IPS-NIHi11 (cell line): ENCODE measurements at regions not wholly inside any gene's neighbourhood (a gene's known extent, or its start where the extent isn't known, plus 50 kb on each side); places are given as distances from the start of the nearest gene placed in this dataset.
A peak's percentile ranks its signal among the peaks of the same experiment; 100 is the strongest.

Source experiments
- DNase-seq: peaks from one replicate; pipeline ENCODE4 v3.0.0; 2012; ENCODE audit warnings: mixed read lengths, low spot score

DNA sequence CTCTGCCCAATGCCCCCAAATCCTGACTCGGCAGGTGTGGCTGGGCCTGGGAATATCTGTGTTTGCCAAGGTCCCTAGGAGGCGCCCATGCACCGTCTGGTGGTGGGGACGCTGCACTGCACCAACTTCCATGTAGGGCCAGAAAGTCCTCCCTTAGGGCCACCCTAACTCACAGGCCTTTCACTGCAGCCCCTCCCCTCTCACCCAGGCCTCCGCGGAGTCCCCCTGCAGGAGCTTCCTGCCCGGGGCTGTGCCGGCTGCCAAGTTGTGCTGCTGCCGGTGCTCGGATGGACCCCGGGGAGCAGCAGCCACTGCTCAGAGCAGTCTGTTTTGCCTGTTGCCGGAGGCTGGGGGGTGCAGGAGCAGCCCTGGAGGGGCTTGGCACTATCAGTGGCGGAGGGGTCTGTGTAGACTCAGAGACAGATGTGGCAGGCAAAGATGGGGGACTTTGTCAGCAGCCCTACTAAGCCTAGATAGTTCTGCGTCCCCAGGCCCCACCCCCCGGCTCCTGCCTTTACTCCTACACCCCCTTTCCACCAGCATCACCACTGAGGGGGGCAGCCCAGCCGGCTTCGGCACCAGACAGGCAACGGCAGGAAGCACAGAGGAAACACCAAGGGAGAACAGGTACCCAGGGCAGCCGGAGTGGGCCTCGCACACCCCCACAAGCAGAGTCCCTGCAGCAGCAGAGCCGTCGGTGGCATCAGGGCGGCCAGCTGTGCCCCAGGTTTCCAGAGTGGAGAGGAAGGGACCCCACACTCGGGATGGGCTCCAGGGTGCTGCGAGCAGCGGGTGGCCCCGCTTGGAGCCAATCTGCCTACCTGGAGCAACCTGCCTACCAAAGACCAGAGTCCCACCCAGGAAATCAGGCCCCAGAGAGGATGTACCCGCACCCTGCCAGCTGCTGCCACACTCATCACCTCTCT lies 124.3 kb downstream of the TRIM29 start:
- peak; percentile 92 for DNase-seq

DNA sequence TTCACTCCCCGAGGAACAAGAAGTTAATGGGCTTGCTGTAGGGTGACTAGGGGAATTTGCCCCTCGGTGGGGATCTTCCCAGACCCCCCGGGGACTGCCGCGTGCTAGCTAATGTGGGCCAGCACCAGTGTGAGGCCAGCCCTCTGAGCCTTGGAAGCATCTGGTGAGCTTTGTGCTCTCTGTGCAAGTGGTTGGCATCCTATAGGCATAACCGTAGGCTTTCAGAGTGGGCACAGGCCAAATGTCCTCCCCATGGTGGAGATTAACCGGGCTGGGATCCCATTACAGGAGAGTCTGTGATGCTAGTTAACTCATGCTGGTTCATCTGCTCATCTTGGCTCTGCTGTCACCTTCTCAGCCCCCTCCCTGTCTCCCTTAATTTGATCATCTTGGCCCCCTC lies 125.7 kb downstream of the TRIM29 start:
- DNase-seq, result no peak

DNA sequence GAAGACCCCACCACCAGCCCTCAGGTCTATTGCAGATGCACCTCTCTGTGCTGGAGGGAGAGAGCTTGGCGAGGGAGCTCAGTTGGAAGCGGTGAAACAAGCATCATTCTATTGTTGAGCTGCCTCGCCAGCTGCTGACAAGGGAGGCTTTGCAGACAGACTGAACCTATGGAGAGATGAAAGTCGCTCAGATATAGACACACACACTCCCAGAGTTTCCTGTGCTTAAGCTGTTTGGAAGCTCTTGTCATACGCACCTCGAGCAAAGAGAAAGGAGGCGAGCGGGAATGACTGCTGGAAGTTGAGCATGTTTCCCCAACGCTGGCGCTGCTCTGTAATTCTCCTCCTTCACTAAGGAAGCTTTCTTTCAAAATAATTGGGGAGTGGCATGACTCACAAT lies 126.1 kb downstream of the TRIM29 start:
- no peak for DNase-seq

DNA sequence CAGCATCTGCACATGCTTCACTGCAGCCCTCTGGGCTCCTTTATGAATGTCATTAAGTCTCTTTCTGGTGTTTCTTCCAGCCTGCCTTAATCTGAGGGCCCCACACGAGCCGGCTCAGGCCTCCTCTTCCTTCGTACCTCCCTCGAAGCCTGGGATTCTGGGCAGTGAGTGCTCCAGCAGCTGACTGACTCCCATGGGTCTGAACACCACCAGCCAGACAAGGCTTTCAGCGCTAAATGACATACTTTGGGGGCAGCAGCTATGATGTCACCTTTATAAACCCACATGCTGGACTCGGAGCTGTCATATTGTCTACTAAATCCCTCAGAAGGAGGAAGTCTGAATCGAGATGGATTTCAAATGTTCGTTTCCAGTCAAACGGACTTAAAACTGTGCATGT lies 127.1 kb downstream of the TRIM29 start:
- no peak for DNase-seq

DNA sequence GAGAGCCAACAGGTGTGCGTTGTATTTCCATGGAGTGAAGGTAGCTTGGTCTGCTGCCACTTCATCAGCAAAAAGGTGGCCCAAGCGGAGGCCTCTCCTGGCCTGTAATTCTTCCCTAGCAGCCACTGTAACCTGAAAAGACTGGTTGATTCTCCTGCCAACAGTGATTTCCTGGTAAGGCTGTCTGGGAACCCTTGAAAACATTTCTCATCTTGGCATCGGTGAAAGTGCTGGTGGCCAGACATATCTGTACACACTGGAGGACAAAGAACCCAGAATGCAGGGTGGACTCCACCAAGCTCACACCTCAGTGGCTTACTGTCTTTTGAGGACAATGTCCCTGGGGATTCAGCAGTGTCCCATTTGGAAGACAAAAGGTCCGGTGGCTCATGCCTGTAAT lies 128.0 kb downstream of the TRIM29 start:
- DNase-seq, result no peak

DNA sequence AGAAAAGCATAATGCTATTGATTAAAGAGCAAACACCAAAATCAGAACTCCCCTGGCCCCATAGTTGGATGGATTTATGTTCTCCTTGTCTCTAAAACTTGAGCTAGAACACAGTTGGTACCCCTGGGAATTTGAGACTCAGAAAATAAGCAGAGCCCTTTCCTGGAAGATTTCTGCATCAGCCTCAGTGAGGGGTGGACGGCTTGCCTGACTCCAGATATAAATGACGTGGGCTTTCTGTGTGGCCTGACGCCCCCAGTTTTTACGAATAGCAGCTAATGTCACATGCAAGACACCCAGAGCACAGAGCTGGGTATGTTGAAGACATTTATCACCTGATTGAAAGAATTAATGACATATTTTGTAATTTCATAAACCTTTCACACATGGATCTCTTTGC lies 130.8 kb downstream of the TRIM29 start:
- DNase-seq, result no peak

DNA sequence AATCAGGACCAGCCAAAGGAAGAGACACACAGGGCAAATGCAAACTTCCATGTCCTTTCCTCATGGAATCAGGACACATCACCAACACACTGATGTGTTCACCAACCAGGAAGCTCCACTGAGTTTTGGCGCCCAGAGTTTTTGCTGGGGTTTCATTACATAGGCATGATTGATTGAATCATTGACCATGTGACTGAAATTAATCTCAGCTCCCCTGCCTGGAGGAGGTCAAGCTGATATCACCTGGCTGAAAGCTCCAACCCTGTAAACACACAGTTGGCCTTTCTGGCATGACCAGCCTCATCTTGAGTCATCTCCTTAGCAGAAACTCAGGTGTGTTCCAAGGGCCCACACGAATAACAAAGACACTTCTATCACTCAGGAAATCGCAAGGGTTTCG lies 133.2 kb downstream of the TRIM29 start:
- no peak for DNase-seq

DNA sequence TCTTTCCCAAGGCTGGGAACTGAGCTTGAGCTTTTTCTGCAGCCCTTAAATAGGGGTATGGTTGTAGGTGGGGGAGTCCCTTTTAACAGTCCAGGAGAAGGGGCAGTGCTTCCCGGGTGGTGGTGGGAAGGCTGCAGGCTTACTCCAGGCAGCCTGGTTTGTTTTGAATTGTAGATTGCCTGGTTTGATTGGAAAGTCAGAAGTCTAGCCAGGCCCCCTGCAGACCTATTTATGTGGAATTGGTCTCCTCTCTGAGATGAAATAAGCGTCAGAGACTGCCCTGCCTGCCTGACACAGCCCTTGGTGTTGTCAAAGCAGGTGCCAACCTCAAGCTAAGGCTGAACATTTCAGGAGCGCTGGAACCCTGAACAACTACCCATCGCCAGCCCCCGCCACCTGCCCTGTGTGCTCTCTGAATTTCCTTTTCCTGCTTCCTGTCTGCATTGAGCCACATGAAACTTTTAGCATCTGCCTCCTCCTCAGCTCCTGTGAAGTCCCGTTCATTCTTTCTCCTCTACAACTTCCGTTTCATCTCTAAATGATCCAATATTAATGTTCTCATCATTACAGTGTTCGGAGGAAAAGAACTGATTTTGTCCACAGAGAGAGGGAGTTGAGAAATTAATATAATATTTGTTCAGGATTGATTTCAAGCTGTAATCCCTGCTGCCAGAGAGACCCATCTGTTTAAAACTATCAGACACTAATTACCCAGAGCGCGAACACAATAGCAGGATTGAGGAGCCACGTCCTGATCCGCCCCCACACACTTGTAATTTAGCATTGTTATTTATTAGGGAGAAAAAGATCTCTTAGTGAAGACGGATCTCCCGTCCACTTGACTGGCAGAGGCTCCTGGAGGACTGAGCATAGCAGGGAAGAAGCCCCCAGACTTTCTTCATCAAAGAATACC lies 136.5 kb downstream of the TRIM29 start:
- DNase-seq, result peak; percentile 32

DNA sequence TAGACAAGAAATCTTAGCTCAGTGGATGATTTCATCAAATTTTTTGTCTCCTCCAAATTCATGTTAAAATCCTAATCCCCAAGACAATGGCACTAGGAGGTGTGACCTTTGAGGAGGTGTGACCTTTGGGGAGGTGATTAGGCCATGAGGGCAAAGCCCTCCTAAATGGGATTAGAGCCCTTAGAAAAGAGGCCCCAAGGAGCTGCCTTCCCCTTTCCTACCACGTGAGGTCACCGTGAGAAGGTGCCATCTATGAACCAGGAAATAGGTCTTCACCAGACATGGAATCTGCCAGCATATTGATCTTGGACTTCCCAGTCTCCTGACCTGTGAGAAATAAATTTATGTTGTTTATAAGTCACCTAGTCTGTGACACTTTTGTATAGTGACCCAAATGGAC lies 138.7 kb downstream of the TRIM29 start:
- peak; percentile 20 for DNase-seq

DNA sequence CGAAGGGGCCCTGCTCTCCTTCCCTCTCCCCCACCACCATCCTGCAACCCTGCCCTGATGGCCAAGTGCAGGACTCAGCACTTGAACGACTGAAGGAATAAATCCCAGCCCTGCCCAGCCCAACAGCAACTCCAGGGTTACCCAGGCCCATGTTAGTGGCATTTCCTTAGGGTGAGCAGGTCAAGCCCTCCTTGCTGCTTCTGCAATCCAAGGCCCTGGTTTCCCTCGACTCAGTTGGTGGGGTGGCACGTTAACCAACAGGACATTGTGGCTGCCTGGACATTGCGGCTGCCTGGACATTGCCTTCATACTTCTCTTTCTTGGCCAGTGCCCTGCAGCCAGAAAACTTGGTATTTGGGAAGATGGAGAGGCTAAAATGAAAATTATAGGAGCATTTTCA lies 141.4 kb downstream of the TRIM29 start:
- no peak for DNase-seq

DNA sequence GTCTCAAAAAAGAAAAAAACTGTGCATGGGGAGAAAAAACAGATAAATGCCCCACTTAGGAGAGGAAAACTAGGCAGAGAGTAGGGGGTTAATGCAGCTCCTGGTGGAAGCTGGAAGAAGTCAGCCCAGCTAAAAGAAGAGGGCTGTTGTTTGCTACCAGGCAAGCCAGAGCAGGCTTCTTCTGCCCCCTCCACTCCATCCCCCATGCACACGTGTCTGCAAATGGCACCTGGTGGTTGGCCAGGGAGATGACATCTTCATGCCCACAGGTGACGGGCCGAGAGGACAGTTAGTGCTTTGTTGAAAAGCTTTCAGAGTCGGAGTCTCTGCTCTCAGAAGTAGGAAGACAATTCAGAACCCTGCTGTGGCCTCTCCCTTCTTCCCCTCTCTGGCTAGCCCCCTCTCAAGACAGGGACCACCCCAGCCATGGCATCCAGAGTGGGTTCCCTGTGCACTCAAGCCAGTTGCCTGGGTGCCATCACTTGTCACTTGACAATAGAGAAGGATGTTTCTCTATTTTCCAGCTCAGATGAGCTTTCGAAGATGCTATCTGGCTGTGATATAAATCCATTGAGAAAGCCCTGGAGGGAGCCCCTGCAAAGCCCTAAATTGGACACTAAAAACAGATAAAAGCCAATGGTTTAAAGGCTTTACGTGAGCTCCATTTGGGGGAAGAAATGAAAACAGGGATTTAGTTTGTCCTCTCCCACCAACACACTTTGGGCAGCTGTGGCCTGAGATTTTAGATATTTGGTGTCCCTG lies 142.0 kb downstream of the TRIM29 start:
- peak; percentile 6 for DNase-seq

DNA sequence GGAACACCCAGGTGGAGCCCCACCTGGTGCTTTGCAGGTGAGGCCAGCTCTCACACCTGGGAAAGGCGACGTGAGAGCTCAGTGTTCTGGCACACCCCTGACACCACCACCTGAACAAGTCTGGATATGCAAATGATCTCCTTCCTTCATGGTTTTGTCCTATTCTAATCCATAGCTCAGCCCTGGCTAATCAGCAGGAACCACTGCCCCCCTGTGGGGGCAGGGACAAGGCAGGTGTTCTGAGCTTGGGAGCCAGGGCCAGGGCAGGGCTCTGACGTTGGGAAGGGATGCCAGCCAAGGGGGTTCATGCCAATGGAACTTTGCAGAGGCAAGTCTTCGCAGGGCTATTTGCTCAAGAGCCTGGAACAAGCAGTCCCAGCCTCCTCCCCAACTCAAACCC lies 144.2 kb downstream of the TRIM29 start:
- peak; percentile 41 for DNase-seq

DNA sequence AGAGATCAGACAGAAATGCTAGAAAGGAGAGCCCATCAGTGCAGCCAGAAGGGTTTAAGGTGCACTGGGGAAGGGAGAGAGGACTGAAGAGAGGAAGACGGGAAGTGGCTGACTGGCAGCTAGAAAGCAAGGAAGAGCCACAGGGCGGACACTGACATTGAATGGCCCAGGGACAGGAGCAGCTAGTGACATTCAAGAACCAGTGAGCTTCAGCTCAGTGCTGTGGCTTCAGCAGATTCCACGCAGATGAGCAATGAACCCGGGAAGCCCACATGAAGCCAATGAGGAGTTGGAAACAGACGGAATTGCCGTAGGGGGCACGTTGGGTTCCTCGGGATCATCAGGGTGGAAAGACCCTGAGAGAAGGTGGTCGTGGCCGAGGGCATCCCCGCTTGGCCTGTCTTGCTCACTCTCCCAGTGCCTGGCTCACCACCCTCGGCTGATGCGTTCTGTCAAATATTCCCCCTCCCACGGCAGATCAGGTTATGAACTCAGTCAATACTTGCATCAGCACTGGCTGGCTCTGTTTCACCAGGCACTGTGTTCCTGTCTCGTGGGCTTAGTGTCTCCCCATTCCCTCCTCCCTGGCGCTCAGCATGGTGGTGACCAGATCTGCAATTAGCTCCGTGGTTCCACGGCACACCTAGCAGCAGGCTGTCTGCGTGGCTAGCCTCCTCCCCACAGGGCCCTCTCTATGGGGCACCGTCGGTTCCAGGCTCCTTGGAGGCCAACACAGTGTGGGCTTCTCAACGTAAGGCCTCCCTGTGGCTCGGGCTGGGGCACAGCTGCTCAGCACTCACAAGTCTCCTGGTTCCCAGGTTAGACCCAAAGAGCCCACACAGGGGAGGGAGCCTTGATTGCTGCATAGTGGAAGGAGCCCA lies 145.5 kb downstream of the TRIM29 start:
- peak; percentile 5 for DNase-seq

DNA sequence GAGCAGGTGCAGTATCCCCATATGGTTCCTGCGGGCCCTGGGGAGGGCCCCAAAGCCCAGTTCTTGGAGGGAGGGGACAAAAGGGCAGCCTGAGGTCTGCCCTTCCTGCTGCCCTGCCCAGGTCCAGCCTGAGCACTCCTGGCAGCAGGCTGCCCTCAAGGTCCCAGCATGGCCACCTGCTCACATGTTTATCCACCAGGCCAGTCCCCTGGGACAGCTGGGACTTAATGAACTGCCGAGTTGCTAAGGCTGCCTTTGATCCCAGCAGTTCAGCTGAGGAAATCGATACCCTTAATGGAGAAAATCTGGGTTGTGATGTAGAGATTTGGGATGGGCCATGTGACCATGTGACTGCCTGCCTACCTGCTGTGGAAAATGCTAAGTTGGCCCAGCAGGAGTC lies 146.2 kb downstream of the TRIM29 start:
- peak; percentile 20 for DNase-seq

DNA sequence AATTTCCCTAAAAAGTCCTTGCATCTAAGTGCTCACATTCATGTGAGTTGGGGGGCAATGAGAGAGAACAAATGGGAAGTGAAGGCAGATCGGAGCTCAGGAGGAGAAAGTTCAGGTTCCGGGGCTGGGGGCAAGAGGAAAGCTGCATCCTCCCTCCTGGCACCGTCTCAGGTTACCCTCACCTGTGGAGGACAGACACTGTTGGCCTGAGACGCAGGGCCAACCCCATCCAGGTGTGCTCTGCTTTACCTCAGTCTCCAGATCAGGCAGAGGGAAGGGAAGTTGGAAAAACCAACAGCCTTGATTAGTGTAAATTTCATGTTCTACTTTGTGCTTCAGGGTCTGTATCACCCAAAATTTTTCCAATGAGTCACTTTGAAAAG lies 146.9 kb downstream of the TRIM29 start:
- DNase-seq, result peak; percentile 15

DNA sequence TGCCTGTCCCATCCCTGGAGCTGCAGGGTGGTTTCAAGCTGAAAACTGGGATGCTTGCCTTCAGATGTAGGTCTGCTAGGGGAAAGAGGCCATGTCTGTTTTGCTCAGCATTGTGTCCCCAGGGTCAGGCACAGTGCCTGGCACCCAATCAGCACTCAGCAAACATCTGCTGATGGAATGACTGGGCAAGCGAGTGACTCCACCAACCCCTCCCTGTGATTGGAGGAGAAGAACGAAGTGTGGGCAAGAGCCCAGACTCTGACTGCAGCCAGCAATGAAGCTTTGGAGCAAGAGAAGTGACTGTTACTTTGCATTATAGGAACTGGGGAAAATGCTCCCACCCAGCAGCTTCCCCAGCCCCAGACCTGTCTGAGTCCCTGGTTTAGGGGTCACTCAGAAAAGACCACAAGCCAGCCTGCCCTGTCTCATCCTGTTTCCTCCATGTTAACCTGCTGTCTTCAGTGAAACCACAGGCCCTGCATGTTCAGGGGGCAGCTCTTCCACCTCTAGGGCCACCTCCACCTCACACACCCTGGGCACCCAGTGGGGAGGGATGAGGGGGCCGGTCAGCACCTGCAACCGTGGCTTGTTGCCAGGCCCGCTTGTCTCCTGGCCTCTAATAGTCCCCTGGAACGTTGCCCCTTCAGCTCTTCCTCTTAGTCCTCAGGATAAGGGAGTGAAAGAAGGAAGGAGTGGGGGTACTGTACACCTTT lies 147.4 kb downstream of the TRIM29 start:
- DNase-seq, result no peak

DNA sequence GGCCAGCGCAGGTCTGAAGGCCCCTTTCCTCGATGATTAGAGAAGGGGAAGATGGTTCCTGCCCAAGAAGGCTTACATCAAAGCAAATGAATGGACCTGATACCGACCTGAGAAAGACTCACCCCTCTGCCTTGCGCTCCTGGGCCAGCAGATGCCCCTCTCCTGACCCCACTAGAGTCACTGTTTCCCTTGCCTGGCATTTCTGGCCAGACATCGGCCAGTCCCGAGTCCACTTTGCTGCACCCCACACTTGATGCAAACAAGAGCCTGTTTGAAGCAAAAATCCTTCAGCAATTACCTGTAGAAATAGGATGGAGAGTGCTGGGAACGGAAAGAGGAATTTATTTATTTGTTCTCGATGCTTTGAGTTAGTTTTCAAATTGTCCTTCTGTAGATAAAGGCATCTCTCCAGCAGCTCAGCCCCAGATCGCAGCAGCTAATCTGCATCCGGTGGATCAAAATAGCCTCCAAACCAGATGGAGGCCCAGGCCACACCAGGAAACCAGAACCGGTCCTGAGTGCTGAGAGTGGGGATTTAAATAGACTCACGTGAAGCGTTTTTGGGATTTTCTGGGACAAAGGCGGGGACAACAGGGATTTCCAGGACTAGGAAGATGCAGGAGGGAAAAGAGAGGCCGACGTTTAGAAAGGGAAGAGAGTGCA lies 148.6 kb downstream of the TRIM29 start:
- DNase-seq, result no peak

DNA sequence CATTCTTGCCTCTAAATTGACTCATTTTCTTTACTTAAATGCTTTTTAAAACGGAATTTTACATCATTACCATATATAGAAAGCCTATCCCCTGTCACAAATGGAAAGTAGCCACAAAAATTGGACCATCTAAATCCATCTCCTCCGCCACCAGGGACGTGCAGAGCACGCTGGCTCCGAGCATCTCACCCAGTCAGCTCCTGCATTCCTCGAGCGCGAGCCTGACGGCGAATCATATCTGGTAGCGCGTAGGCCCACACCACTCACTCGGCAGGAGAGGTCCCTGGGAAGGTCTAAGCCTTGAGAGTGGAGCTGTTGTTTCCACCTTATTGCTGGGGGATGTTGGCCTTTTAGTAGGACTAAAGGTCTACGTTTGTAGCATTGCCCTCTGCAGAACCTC lies 152.4 kb downstream of the TRIM29 start:
- DNase-seq, result no peak

DNA sequence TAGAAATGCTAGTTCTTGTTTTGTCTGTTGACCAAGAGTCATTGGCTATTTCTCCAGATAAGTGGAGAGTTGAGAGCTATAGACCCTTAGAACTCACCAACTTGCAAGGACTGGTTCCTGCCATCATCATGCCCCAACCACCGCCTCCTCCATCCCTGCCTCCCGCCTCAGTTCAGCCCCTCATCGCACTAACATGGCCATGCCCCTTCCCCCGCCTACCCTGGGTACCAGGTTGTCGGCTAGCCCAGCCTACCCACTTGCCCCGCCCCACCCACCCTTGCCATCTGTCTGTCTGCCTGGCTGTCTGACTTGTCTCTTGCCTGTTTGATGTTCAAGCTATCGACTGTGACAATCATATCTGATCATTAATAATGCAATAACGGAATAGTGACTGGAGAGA lies 154.1 kb downstream of the TRIM29 start:
- no peak for DNase-seq

DNA sequence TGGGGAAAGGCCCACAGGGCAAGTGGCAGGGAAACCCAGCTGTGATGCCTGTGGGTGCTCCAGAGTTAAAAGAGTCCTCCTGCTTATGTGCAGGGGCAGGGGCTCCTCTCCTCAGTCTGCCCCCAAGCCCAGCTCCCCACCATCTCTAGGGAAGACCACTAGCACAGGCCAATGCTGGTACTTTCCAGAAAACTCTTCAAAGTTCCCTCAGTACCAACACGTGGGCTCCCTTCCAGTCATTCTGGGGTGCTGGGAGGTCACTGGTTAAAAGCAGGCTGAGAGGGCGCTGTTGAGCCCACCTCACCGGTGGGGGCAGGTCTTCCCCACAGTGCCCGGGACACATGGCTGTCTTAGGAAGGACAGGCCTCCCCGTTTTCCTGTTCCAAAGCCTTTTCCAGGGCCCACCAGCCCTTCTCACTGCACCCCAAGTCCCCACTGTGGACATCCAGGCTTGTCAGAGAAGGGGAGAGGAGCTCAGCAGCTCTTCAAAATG lies 154.6 kb downstream of the TRIM29 start:
- peak; percentile 82 for DNase-seq
